CD4-positive, alpha-beta T cell treated with Interleukin-4 for 1 hour (primary cell): ENCODE measurements at regions not wholly inside any gene's neighbourhood (a gene's known extent, or its start where the extent isn't known, plus 50 kb on each side); places are given as distances from the start of the nearest gene placed in this dataset.
A peak's percentile ranks its signal among the peaks of the same experiment; 100 is the strongest.

ENCODE experiments used
- DNase-seq, 2 donors: peaks; one replicate each; pipeline ENCODE4 v3.0.0-alpha.2; 2020 to 2022

GRCh38 chr16:85552980-85553435 is 60.1 kb upstream of the GSE1 start:
- DNase-seq: no peak

- DNase-seq: peak; percentile 57
Observed at GRCh38 chr16:85553436-85554113, 59.5 kb upstream of the GSE1 start.

DNA sequence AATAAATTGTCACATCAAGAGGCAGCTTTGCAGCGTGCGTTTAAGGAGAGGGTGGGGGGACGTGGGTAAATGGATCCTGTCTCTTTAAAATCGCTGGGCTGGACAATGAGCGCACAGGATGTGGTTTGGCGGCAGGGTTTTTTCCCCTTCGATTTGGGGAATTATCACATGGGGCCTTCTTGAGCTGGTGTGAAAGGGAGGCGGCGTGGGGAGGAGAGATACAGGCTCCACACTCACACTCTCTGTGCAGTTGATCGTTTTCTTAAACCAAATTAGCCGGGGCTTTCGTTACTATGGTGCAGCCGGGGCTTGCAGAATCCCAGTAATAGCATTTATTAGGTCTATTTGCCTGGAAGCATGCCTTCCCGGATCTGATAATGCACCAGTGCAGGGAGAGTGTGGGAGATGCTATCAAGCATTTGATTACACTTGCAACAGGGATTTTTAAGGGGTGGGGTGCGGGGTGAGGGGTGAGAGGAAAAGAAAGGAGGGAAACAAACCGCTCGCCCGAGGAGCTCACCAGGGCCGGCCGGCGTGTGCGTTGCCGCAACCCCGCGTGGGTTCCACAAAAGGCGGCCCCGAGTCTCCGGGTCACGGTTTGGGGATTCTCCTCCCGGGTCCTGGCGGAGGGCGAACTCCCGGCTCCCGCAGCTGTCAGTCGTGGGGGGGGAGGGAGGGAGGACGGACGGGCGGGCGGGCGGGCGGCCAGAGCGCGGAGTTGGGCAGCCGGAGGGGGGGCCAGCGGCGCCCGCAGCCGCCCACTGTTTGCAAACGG is 58.8 kb upstream of the GSE1 start:
- DNase-seq: peak; percentile 86 to 87

GRCh38 chr16:85554889-85555718 is 58.0 kb upstream of the GSE1 start:
- DNase-seq: peak; percentile 73 to 76

DNA sequence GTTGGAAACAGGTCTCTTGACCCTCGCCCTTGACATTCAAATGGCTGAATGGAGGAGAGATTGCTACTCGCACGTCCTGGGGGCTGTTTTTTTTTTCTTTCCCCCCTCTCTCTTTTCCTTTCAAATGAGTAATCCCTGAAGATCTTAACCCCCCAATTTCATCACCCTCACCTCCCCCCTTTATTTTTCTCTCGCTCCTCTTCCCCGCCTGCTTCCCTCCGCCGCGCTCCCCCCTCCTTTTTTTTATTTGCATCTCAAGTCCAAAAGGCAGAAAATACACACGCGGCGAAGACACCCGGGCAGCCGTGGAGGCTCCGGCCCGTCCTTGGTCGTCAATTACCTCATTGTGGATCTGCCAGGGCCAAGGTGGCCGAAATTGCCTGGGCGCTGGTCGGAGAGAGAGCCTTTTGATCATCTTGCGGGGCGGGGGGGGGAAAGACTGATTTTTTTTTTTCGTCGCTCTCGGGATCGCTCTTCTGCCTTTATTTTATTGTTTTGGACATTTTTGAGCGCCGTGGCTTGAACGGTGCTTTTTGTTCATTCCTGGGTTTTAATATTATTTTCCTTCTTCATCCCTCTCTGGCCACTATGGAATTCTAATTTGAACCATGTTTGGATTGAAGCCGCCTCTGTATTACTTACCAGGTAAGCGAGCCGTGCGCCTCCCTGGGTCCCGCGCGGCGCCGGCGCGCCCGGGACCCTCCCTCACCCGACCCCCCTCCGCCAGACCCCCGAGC is 57.2 kb upstream of the GSE1 start:
- DNase-seq: peak; percentile 46 to 53

- peak; percentile 72 to 77 for DNase-seq
Observed at GRCh38 chr16:85556456-85557082, 56.6 kb upstream of the GSE1 start.

DNA sequence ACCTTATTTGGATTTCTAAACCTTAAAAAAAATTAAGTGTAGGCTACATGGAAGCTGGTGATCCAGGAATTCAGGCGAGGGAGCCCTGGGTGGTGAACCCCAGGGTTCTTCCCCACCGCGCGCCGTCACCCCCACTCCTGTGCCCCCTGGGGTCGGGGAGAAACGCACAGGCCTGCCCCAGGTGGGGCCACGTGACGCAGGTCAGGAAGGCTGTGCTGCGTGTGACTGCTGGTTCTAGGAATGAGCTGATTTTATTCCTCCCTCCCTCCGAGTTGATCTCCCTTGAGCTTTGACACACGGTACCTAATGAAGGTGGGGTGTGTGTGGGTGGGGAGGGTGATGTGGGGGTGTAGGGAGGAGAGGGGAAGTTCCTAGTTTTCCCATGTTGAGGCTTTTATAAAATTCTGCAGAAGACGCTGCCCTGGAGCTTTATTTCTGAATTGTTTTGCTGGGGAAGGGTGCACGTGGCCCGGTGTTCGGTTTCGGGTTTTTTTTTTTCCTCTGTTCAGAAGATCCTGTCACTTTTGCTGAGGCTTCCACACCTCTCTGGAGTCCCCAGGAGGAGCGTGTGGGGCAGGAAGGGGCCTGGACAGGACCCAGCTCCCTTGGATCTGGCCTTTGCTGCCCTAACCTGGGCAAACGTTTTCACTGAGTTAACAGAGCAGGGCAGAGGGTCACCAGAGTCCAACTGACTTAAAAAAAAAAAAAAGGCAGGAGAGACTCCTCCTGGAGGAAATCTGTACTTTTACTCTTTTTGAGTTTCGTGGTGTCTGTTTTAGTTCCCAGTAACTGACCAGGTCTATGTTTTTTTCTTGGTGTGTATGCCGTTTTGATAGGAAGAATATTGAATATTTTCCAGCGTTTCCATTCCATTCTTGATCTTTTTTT is 55.8 kb upstream of the GSE1 start:
- peak; percentile 59 to 63 for DNase-seq

DNA sequence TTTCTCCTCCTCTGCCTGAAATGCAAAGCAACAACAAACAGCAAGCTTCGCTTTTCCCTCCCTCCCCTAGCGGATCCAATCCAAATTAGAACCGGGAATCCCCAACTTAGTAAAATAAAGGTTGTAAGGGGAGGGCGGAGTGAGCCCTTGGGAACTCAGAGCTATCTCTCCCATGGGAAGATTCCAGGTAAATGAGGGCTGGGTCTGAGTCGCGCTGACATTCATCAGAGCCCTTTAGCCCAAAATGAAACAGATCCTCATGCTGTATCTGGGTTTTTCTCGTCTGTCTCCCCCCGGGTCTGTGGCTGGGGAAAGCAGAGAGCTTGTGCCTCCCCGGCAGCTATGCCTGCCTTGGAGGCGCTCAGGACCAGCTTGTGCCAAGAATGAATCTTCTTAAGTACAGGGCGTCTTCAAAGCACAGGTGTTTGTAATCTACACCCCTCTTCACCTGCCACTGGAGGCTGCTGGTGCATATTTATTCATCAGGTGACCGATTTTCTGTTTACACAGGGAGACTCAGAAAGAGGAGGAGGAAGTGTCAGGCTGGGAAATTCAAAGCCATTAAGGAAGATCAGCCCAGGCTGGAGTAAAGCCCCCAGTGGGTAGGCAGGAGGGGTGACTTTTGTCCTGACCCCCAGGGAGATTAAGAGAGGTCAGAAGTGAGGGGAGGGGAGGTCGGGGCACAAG is 55.0 kb upstream of the GSE1 start:
- peak in 1 of 2 donors; percentile 43 for DNase-seq

- DNase-seq: no peak
Observed at GRCh38 chr16:85560932-85561247, 52.2 kb upstream of the GSE1 start.

- no peak for DNase-seq
Observed at GRCh38 chr16:85561248-85562092, 51.7 kb upstream of the GSE1 start.

GRCh38 chr16:85562093-85562786 is 50.9 kb upstream of the GSE1 start:
- DNase-seq: no peak

GRCh38 chr16:85563034-85563433 is 50.1 kb upstream of the GSE1 start:
- no peak for DNase-seq
